B cell (primary cell): ENCODE measurements at regions not wholly inside any gene's neighbourhood (a gene's known extent, or its start where the extent isn't known, plus 50 kb on each side); places are given as distances from the start of the nearest gene placed in this dataset.

Experiments
- ATAC-seq: fragments of 200-7000 bp; cut with Tn5 transposase; one replicate; pipeline ENCODE4 v1.10.0; 2021; ENCODE audit warnings: low read depth, mild to moderate bottlenecking, moderate number of reproducible peaks, moderate library complexity
- CTCF ChIA-PET: fragments of 350-600 bp; sonication (Branson Sonifier 250); formaldehyde crosslinking; loops from one replicate; lab custom pipeline; 2021; ENCODE audit warnings: antibody characterized with exemption, inconsistent platforms; lab: Charles Lee
- POLR2A ChIA-PET: fragments of 350-600 bp; sonication (Branson Sonifier 250); formaldehyde crosslinking; loops from one replicate; lab custom pipeline; 2021; ENCODE audit warnings: antibody characterized with exemption; lab: Charles Lee
- DNase-seq: peaks from one replicate; pipeline ENCODE4 v3.0.0; 2013
- H2AFZ ChIP-seq: 2 replicates; pipeline ENCODE4 v1.6.1; 2012; ENCODE audit warnings: mild to moderate bottlenecking, low read depth, low read length; ENCODE audit not compliant: insufficient read depth, poor library complexity, severe bottlenecking
- H3K27ac ChIP-seq, 2 donors: 1 replicate in 1 of 2; 2 replicates in 1 of 2; pipeline ENCODE4 v1.5.1; 2012 to 2013; ENCODE audit warnings: low read length in 2 of 2, mild to moderate bottlenecking in 2 of 2, moderate library complexity in 1 of 2
- H3K27me3 ChIP-seq, 4 experiments: fragments of 200-600 bp in 1 of 4; sonication (generic) in 1 of 4; replicated peaks in 1 of 4; 1 replicate in 2 of 4; 2 replicates in 2 of 4; pipeline versions ENCODE4 v1.6.1 to v1.7.0; 2013 to 2016; ENCODE audit warnings: low read length in 3 of 4, mild to moderate bottlenecking in 2 of 4, mixed read lengths in 1 of 4, moderate library complexity in 1 of 4; ENCODE audit not compliant: insufficient read depth in 4 of 4, control insufficient read depth in 3 of 4; ENCODE audit errors: control extremely low read depth in 1 of 4
- H3K36me3 ChIP-seq, 2 experiments: replicated peaks in 1 of 2; 1 replicate in 1 of 2; 2 replicates in 1 of 2; pipeline versions ENCODE4 v1.6.1 to v1.7.1; 2013; ENCODE audit warnings: low read length in 1 of 2; ENCODE audit not compliant: insufficient read depth in 2 of 2, control insufficient read depth in 1 of 2; ENCODE audit errors: control extremely low read depth in 1 of 2, extremely low read depth in 1 of 2
- H3K4me1 ChIP-seq, 2 donors: fragments of 200-600 bp in 1 of 2; sonication (generic) in 1 of 2; 1 replicate in 1 of 2; 2 replicates in 1 of 2; pipeline versions ENCODE4 v1.5.1 to v1.6.1; 2013 to 2017; ENCODE audit warnings: low read length in 2 of 2; ENCODE audit not compliant: control insufficient read depth in 2 of 2, insufficient read depth in 2 of 2
- H3K4me2 ChIP-seq: replicated peaks from 2 replicates; pipeline ENCODE3; 2012; ENCODE audit warnings: mild to moderate bottlenecking, low read depth, low read length; ENCODE audit not compliant: poor library complexity, severe bottlenecking
- H3K4me3 ChIP-seq, 5 experiments: fragments of 200-600 bp in 1 of 5; sonication (generic) in 1 of 5; 1 replicate in 3 of 5; 2 replicates in 2 of 5; pipeline versions ENCODE4 v1.5.1 to v1.7.0; 2011 to 2016; ENCODE audit warnings: low read length in 4 of 5, mild to moderate bottlenecking in 4 of 5, low read depth in 2 of 5, control low read depth in 1 of 5, moderate library complexity in 1 of 5; ENCODE audit not compliant: insufficient read depth in 1 of 5; ENCODE audit errors: control extremely low read depth in 1 of 5, extremely low read depth in 1 of 5
- H3K79me2 ChIP-seq: fragments of 200-600 bp; sonication (generic); one replicate; pipeline ENCODE4 v1.6.0; 2016; ENCODE audit warnings: low read length; ENCODE audit not compliant: control insufficient read depth, insufficient read depth
- H3K9ac ChIP-seq: fragments of 200-600 bp; sonication (generic); 2 replicates; pipeline ENCODE4 v1.6.1; 2017; ENCODE audit warnings: mild to moderate bottlenecking, low read length, moderate library complexity
- H3K9me3 ChIP-seq, 3 donors: one replicate each; pipeline versions ENCODE4 v1.6.1 to v1.7.1; 2013; ENCODE audit warnings: low read length in 2 of 3; ENCODE audit not compliant: control insufficient read depth in 2 of 3, insufficient read depth in 1 of 3; ENCODE audit errors: control extremely low read depth in 1 of 3
- H4K20me1 ChIP-seq: 2 replicates; pipeline ENCODE4 v1.6.0; 2012; ENCODE audit warnings: mild to moderate bottlenecking, low read length; ENCODE audit not compliant: insufficient read depth, control insufficient read depth, poor library complexity, severe bottlenecking
- H3K27ac Mint-ChIP-seq: one replicate; pipeline ENCODE4 v1.8.0; 2021; ENCODE audit warnings: mixed read lengths
- H3K27me3 Mint-ChIP-seq: one replicate; pipeline ENCODE4 v1.8.0; 2021; ENCODE audit warnings: mixed read lengths
- H3K4me1 Mint-ChIP-seq: one replicate; pipeline ENCODE4 v1.8.0; 2021; ENCODE audit warnings: mixed read lengths
- H3K4me3 Mint-ChIP-seq: one replicate; pipeline ENCODE4 v1.8.0; 2021; ENCODE audit warnings: mixed read lengths
- H3K9me3 Mint-ChIP-seq: one replicate; pipeline ENCODE4 v1.8.0; 2022; ENCODE audit warnings: mixed read lengths; ENCODE audit not compliant: insufficient read depth
- CTCF ChIP-seq: fragments of 200-600 bp; IDR thresholded peaks from one replicate; pipeline ENCODE4 v1.8.0; 2022; ENCODE audit warnings: antibody characterized with exemption, mild to moderate bottlenecking
- EZH2 ChIP-seq: IDR thresholded peaks from 2 replicates; pipeline ENCODE4 v1.6.1; 2012; ENCODE audit warnings: borderline replicate concordance, low read depth, mild to moderate bottlenecking, moderate library complexity, low read length; ENCODE audit not compliant: insufficient read depth, poor library complexity, severe bottlenecking
- WGBS: methylation state at CpG from one replicate; pipeline ENCODE4 v1.1.5; 2013; ENCODE audit warnings: missing lambda C conversion rate; ENCODE audit not compliant: insufficient coverage; 5-methylcytosine and 5-hydroxymethylcytosine counted together
- intact Hi-C: fragments of 100-400 bp; cut with micrococcal nuclease; formaldehyde crosslinking; loops from one replicate; pipeline ENCODE4 v1.10.0; 2022

GRCh38 chr9:647522-647921 lies 194.0 kb upstream of the DMRT1 start:
- Mint-ChIP-seq H3K4me1 (peaks cover 34% of the 10 kb centered on the region), H3K27me3 (no peaks in the 10 kb centered on the region), H3K27ac (no peak overlapping the region), H3K4me3 (no peak overlapping the region), H3K9me3 (no peaks in the 10 kb centered on the region)
- H3K27me3 ChIP-seq: no peaks in the 10 kb centered on the region
- no peak overlapping the region for H2AFZ ChIP-seq
- no peaks in the 10 kb centered on the region for H3K79me2 ChIP-seq
- no peaks in the 10 kb centered on the region for H4K20me1 ChIP-seq
- no peak for DNase-seq
- no peak overlapping the region for H3K27ac ChIP-seq
- H3K9me3 ChIP-seq: no peaks in the 10 kb centered on the region
- H3K36me3 ChIP-seq: no peaks in the 10 kb centered on the region
- POLR2A ChIA-PET: no interaction called here
- ATAC-seq: no peak
- no CpG with 5 or more reads among the region's 4 CpGs for WGBS
- H3K4me2 ChIP-seq: no peak overlapping the region
- peaks cover 20 to 28% of the 10 kb centered on the region in 2 donors for H3K4me1 ChIP-seq
- intact Hi-C loops: no loop called here
- CTCF ChIA-PET: no interaction called here
- TF ChIP-seq EZH2 (no peak), CTCF (no peak)
- no peak overlapping the region for H3K4me3 ChIP-seq
- H3K9ac ChIP-seq: no peak overlapping the region

GRCh38 chr9:649128-650074 lies 192.1 kb upstream of the DMRT1 start:
- DNase-seq: peak; percentile 14

More at GRCh38 chr9:649128-650074, 192.1 kb upstream of the DMRT1 start:
- Histone ChIP-seq H3K4me2 (peak overlapping the region; percentile 65), H3K9ac (no peak overlapping the region), H3K9me3 (no peaks in the 10 kb centered on the region), H3K4me1 (peaks cover 24 to 43% of the 10 kb centered on the region in 2 donors), H4K20me1 (no peaks in the 10 kb centered on the region), H3K27me3 (peaks cover 0 to 2% (median 0%) of the 10 kb centered on the region in 4 experiments), H3K4me3 (peak overlapping the region in 1 of 5 experiments; percentile 7), H3K79me2 (no peaks in the 10 kb centered on the region), H3K36me3 (no peaks in the 10 kb centered on the region), H2AFZ (peak overlapping the region; percentile 4), H3K27ac (no peak overlapping the region)
- intact Hi-C loops: no loop called here
- ChIA-PET CTCF (interaction anchor here (0.6 to 1.5 kb wide), 2 partner anchors 18 to 37 kb away, joined by 3 to 5 read pairs; no protein-coding TSS in a partner anchor), POLR2A (no interaction called here)
- peak overlapping the region; percentile 46 for H3K4me3 Mint-ChIP-seq
- ATAC-seq: no peak
- peaks cover 36% of the 10 kb centered on the region for H3K4me1 Mint-ChIP-seq
- no peak for TF ChIP-seq EZH2
- no peak for TF ChIP-seq CTCF
- WGBS: 57% methylated on average over 1 of the region's 9 CpGs
- H3K9me3 Mint-ChIP-seq: no peaks in the 10 kb centered on the region
- H3K27me3 Mint-ChIP-seq: no peaks in the 10 kb centered on the region
- H3K27ac Mint-ChIP-seq: no peak overlapping the region
